GM18873 (cell line): ENCODE measurements at regions not wholly inside any gene's neighbourhood (a gene's known extent, or its start where the extent isn't known, plus 50 kb on each side); places are given as distances from the start of the nearest gene placed in this dataset.

Experiments
- ATAC-seq: cut with Tn5 transposase; IDR thresholded peaks from one replicate; pipeline ENCODE4 v1.9.1; 2021; ENCODE audit warnings: mild to moderate bottlenecking, moderate library complexity, moderate number of reproducible peaks; ENCODE audit not compliant: unreplicated experiment, low FRiP score

DNA sequence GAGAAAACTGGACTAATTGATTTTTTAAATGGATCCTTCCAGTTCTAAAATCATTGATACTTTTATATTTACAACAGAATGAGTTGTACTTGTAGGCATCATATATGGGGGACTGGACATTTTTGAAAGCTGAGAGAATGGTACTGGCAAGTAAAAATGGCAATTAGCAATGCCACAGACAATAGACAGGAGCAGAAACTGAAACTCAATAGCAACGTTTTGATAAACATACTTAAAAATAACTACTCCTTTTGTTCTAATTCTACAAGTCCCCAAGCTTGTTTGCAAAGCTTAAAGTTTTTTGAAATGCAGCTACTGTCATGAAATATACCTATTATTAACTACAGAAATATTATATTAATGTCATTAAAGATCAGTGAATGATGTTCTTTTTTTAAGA, 52.8 kb upstream of the FBXL7 start:
- no peak for ATAC-seq

- no peak for ATAC-seq
These were observed 53.4 kb upstream of the FBXL7 start for GRCh38 chr5:15446552-15446951.

GRCh38 chr5:15442193-15442570, 57.8 kb upstream of the FBXL7 start:
- ATAC-seq: no peak

DNA sequence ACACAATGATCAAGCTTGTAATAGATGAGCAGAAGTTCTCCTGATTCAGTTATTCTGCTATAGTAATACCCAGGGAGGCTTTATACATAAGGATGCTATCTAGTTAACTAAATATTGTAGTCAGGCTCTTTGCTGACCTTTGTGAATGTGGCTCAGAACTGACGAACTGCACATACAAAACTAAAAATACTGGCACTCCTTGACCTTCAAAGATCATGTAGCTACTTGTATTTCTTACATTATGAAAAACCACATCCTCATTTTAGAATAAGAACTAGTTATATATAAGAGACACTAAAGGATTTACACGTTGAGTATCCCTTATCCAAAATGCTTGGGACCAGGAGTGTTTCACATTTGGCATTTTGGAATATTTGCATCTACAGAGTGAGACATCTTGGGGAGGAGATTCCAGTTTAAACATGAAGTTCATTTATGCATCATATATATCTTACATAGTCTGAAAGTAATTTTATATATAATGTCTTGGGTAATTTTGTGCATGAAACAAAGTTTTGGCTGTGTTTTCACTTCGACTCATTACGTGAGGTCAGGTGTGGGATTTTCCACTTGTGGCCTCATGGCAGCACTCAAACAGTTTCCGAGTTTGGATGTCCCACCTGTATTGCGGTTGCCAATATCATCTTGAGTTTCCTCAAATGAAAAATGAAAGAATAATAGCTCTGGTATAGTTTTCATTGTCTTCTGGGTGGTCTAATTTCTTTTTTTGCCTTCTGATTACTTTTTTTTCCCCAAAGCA, 58.4 kb upstream of the FBXL7 start:
- ATAC-seq: no peak

- no peak for ATAC-seq
These were observed 59.5 kb upstream of the FBXL7 start for GRCh38 chr5:15440434-15440833.

DNA sequence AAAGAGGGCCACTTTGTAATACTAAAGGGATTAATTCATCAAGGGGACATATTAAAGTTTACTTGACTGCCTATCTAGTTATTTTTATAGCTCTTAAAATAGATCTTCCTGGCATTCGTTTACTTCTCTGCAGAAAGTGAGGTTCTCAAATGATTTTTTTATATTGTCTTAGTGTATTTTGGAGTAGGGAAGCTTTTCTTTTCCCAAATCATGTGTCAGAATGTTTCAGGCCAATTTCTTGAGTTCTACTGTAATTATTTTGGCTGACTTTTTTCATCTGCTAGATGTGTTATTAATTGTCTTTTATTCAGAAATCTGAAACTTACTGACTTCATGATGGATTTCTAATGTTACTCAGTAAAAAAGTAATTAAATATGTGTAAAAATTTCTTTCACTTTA, 60.2 kb upstream of the FBXL7 start:
- no peak for ATAC-seq

DNA sequence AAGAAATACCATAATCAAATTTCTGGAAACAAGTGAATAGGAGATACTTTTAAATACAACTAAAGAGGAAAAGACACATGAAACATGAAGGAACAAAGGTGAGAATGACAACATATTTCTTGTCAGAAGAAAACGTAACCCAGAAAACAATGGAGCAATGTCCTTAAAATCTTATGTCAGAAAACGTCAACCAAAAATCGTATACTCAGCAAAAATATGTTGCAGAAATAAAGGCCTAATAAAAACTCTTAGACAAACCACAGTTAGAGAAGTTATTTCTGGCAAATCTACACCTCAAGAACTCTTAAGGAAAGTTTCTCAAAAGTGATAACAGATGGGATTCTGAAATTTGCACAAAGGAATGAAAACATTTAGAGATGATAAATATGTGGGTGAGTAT, 66.3 kb upstream of the FBXL7 start:
- ATAC-seq: no peak

GRCh38 chr5:15431923-15432322, 68.1 kb upstream of the FBXL7 start:
- ATAC-seq: no peak

DNA sequence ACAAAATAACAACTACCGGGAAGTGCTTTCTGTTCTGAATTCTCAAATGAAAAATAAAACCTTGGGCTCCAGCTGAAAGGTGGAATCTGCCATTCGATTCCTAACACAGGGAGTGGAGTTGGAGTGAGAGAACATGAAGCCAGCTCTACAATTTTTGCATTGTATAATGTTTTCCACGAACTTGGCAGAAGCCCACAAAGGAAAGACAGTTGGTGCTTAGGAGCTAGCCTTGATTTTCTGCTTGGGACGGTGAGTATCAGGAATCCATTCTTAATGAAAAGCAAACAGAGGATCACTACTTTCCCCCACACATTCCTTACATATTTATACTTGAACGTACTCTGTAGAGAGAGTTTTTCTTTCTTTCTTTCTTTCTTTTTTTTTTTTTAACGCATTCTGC, 74.2 kb upstream of the FBXL7 start:
- no peak for ATAC-seq

DNA sequence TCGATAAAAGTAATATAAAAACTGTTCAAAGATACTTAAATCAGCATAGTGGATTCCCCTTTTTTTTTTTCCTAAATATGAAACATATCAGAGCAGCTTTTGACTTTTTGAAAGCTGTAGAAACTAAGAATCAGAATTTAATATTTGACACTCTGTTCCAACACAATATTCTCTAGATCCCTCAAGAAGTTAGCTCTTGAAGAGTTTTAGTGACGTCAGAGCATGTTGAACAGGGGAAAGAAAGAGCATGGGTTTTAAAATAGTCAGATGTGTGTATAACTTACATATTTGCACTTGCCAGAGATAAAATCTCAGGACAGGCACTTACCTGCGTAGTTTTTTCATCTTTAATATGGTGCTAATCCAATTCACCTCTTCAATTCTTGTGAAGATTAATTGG, 75.2 kb upstream of the FBXL7 start:
- ATAC-seq: no peak

GRCh38 chr5:15421921-15422412, 78.0 kb upstream of the FBXL7 start:
- no peak for ATAC-seq

- ATAC-seq: no peak
These were observed 78.6 kb upstream of the FBXL7 start for GRCh38 chr5:15421381-15421780.

DNA sequence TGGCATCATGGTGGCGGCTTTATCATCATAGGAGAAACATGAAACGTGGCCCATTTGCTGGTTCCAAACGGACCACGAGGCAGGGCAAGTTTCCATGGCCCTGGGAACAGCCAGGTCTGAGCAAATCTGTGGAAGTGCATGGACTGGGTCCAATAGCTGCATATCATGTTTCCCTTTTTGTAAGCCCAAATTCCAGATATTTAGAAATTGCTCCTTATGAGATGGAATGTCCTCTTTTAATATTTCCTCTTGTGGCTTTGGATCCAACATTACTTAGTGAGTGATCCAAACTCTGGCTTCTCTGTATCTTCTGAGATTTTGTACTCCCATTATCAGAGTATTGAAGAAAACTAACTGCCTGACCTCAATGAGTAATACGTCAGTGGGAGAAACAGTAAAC, 79.8 kb upstream of the FBXL7 start:
- ATAC-seq: no peak

- no peak for ATAC-seq
These were observed 82.8 kb upstream of the FBXL7 start for GRCh38 chr5:15417156-15417555.

- no peak for ATAC-seq
These were observed 93.5 kb upstream of the FBXL7 start for GRCh38 chr5:15406478-15406877.

DNA sequence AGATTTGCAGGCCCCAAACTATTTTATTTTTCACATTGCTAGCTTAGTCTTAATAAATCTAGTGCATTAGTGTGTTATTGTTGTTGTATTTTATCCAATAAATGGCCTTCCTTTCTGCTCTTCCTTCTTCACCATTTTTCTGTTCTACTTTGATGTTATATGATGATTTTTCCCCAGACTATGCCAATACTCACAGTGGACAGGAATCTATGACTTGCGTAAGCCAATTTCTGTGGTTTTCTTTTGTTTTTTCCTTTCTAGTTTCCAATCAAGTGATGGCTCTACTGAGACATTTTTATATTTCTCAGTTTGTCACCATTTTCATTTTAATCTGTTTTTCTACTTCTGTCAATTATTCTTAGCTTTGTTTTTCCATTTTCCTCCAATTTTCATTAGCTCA, 106.8 kb upstream of the FBXL7 start:
- ATAC-seq: no peak

DNA sequence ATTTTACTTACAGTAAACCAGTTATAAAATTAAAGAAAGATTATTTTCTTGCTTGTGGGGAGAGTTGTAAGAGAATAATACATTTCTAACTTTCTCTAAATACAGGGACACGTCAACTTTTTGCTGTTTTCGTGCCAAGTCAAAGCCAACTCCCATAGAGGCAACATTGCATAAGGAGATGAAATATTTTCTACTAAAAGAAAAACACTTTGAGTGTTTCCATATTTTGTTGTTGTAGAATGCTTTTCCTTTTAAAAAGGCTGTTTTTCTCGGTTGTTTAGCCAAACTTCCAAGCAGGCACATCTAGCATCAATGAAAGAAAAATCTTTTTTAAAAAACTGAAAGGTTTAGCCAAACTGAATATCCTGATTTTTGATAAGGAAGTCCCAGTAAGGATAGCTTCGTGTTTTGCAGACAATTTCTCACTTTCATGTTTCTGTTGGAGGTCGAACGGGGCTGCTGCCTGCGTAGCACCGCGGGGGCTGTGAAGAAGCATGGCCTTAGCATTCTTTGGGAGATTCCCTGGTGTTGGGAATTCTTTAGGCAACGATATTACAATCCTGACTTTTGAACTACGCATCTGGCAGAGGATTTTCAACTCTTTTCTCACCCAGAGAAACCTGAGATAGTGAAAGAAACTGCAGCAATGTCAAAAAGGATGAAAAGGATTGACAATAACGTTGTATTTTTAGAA, 108.1 kb upstream of the FBXL7 start:
- no peak for ATAC-seq

DNA sequence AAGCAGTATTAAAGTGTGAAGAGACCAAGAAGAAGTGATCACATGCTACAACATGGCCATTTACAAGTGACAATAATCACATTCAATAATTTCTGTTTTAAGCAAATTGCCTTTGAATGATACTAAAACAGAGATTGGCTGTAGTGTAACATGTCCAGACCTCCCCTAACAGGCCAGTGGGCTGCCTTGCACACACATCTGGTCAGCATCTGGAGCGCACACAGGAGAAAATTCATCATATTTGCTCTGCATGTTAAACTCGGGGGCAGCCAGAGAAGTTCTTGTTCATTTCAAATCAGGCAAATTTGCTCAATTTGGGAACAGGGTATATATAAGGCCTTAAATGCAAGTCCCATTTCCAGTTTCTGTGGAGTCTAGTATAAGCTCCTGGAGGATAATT, 111.1 kb upstream of the FBXL7 start:
- no peak for ATAC-seq

DNA sequence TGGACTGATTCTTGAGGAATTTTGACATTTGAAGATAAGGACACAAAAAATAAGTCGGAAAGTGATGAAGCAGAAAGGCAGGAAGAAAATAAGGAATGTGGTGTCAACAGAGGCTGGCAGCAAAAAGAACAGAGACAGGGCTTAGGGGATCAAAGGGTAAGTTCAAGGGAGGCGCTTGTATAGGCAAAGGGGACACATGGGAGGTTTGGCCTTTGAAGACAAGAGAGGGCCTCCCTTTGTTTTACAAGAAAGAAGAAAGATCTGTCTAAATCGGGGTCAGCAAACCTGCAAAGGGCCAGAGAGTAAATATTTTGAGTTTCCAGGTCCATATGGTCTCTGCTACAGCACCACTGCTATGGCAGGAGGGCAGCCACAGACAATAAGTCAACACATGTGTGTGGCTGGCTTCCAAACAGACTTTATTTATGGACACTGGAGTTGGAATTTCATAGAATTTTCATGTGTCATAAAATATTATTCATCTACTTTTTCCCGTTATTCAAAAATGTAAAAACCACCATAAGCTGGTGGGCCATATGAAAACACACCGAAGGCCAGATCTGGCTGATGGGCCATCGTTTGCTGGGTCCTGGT, 112.0 kb upstream of the FBXL7 start:
- no peak for ATAC-seq

DNA sequence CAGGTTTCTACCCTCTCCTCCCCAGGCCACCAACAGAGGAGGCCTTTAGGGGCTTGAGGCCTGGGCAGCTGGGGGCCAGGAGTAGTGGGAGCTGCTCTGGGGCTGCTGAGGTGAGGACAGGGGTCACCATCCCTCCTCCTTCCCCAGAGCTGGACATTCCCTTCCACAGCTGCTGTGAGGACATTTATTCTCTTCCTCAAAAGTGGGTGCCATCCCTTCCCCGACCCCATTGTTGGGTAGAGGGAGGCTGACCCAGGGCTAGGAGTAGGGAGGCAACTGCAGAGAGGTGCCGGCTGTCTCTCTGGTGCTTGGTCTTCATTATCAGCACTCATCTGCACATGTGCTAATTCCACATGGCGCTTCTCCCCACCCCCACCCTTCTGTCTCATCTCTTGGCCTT, 113.9 kb upstream of the FBXL7 start:
- no peak for ATAC-seq

DNA sequence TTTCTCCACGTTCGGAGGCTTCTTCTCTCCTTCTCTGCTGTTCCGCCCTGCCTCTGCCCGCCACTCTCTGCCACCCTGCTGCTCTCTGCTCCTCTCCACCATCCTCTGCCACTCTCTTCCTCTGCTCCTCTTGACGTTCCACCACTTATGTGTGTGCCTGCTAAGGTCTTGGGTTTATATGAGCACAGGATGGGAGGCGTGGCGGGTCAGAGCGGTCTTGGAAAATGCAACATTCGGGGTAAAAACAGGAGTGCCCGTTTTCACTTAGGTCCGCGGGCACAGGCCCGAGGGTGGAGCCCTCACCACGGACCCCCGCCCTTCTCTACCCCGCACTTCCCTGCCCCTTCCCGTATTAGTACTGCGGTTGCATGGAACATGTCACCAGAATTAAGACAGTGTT, 114.4 kb upstream of the FBXL7 start:
- ATAC-seq: no peak

DNA sequence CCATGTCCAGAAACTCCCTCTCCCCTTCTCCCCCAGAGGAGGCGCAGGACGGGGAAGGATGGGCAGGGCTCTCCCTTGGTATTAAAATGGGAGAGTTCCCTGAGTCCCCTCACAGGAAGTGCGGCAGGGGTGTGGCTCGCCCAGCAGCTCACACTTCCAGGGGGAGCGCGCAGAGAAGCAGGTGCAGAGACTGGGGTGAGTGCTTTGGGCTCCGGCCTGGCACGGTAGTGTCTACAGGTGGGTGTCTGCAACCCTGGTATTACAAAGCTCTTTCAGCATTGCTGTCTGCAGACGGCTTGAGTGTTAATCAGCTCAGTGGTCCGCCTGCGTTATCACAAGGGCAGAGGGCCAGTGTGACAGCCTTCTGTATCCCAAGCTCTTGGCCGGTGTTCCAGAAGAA, 114.9 kb upstream of the FBXL7 start:
- no peak for ATAC-seq
